Panc1 (cell line): ENCODE measurements at regions not wholly inside any gene's neighbourhood (a gene's known extent, or its start where the extent isn't known, plus 50 kb on each side); places are given as distances from the start of the nearest gene placed in this dataset.

ENCODE experiments used
- ATAC-seq: fragments of 200-7000 bp; cut with Tn5 transposase; 2 replicates; pipeline ENCODE4 v1.9.1; 2020; ENCODE audit warnings: mild to moderate bottlenecking, moderate library complexity
- BruUV-seq: library from RNA; stranded (reverse); fragments of 400-500 nt; replicated peaks from 2 replicates; lab custom pipeline; 2021; lab: Mats Ljungman, UMichigan
- CTCF ChIA-PET: fragments of 300-600 bp; sonication (Branson Sonifier 250); formaldehyde crosslinking; loops from one replicate; lab custom pipeline; 2022; ENCODE audit warnings: antibody characterized with exemption; lab: Charles Lee
- POLR2A ChIA-PET: fragments of 300-600 bp; sonication (Branson Sonifier 250); formaldehyde crosslinking; loops from one replicate; lab custom pipeline; 2022; ENCODE audit warnings: antibody characterized with exemption; lab: Charles Lee
- DNase-seq: peaks from one replicate; pipeline ENCODE4 v3.0.0-alpha.2; 2010; ENCODE audit warnings: low read depth, low spot score
- H3K27ac ChIP-seq: 2 replicates; pipeline ENCODE4 v1.5.1; 2011; ENCODE audit warnings: mild to moderate bottlenecking, low read length, inconsistent platforms
- H3K27me3 ChIP-seq: fragments of 200-500 bp; sonication (Bioruptor generic); 2 replicates; pipeline ENCODE4 v1.6.0; 2014; ENCODE audit warnings: low read length, inconsistent platforms; ENCODE audit not compliant: control insufficient read depth, insufficient read depth
- H3K36me3 ChIP-seq: fragments of 200-500 bp; sonication (Bioruptor generic); 2 replicates; pipeline ENCODE4 v1.5.1; 2014; ENCODE audit warnings: inconsistent platforms, mild to moderate bottlenecking, low read length, moderate library complexity; ENCODE audit not compliant: control insufficient read depth, insufficient read depth
- H3K4me1 ChIP-seq: 2 replicates; pipeline ENCODE4 v1.5.1; 2011; ENCODE audit warnings: inconsistent platforms, mild to moderate bottlenecking, low read length, moderate library complexity; ENCODE audit not compliant: control insufficient read depth, insufficient read depth
- H3K4me3 ChIP-seq, 2 experiments: 2 replicates each; pipeline ENCODE4 v1.5.1; 2011 to 2012; ENCODE audit warnings: low read depth in 2 of 2, low read length in 2 of 2, mild to moderate bottlenecking in 2 of 2, inconsistent platforms in 1 of 2, moderate library complexity in 1 of 2
- H3K9me3 ChIP-seq: fragments of 200-500 bp; sonication (Bioruptor generic); 2 replicates; pipeline ENCODE4 v1.5.1; 2014; ENCODE audit warnings: low read depth, mild to moderate bottlenecking, inconsistent platforms, low read length, moderate library complexity; ENCODE audit not compliant: control insufficient read depth, insufficient read depth
- POLR2AphosphoS5 ChIP-seq: IDR thresholded peaks from 2 replicates; pipeline ENCODE4 v1.6.1; 2012; ENCODE audit warnings: mild to moderate bottlenecking, low read depth, low read length, moderate library complexity
- SIN3A ChIP-seq: IDR thresholded peaks from 2 replicates; pipeline ENCODE4 v1.6.1; 2012; ENCODE audit warnings: low read depth, mild to moderate bottlenecking, low read length, moderate library complexity, borderline replicate concordance; ENCODE audit not compliant: insufficient read depth
- TCF7L2 ChIP-seq: IDR thresholded peaks from 2 replicates; pipeline ENCODE4 v1.6.1; 2011; ENCODE audit warnings: mild to moderate bottlenecking, low read depth, low read length, inconsistent platforms
- in situ Hi-C: cut with HindIII; loops from 2 replicates; pipeline ENCODE4 v1.10.0; 2016; ENCODE audit warnings: low sequenced_read_pairs, low pct_unique_long_range_greater_than_20kb
- intact Hi-C: fragments of 100-400 bp; cut with micrococcal nuclease; formaldehyde crosslinking; loops from one replicate; pipeline ENCODE4 v1.10.0; 2022; ENCODE audit not compliant: unreplicated experiment
- TF ChIP-seq, protein P1 (sequence below): fragments of 450-650 bp; IDR thresholded peaks from 2 replicates; pipeline ENCODE4 v1.5.1; 2017; ENCODE audit warnings: mild to moderate bottlenecking
- TF ChIP-seq, protein P2 (sequence below), 2 experiments: IDR thresholded peaks; 2 replicates each; pipeline ENCODE4 v1.6.1; 2011 to 2012; ENCODE audit warnings: low read depth in 2 of 2, control low read depth in 1 of 2, low read length in 1 of 2, mild to moderate bottlenecking in 1 of 2, moderate library complexity in 1 of 2; ENCODE audit not compliant: insufficient read depth in 1 of 2

DNA sequence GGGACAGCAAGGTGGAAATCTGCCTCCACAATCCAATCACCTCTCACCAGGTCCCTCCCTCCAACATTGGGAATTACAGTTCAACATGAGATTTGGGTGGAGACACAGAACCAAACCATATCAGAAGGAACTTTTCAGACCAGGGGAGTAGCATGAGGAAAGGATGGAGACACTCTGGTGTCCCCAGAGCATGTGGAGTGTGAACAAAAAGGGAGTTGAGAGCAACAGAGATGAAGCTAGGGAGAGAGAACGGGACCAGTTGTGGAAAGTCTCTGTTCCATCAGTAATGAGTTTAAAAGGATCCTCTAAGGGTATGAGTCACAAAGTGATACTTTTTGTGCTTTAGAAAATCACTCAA, 382.0 kb downstream of the SFMBT2 start:
- ChIA-PET CTCF (no interaction called here), POLR2A (no interaction called here)
- BruUV-seq = no TSS peak
- no peaks in the 10 kb centered on the region for H3K4me1 ChIP-seq
- TF ChIP-seq TCF7L2 = no peak
- TF ChIP-seq, protein P1, sequence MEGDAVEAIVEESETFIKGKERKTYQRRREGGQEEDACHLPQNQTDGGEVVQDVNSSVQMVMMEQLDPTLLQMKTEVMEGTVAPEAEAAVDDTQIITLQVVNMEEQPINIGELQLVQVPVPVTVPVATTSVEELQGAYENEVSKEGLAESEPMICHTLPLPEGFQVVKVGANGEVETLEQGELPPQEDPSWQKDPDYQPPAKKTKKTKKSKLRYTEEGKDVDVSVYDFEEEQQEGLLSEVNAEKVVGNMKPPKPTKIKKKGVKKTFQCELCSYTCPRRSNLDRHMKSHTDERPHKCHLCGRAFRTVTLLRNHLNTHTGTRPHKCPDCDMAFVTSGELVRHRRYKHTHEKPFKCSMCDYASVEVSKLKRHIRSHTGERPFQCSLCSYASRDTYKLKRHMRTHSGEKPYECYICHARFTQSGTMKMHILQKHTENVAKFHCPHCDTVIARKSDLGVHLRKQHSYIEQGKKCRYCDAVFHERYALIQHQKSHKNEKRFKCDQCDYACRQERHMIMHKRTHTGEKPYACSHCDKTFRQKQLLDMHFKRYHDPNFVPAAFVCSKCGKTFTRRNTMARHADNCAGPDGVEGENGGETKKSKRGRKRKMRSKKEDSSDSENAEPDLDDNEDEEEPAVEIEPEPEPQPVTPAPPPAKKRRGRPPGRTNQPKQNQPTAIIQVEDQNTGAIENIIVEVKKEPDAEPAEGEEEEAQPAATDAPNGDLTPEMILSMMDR = no peak
- TF ChIP-seq SIN3A = no peak
- TF ChIP-seq, protein P2, sequence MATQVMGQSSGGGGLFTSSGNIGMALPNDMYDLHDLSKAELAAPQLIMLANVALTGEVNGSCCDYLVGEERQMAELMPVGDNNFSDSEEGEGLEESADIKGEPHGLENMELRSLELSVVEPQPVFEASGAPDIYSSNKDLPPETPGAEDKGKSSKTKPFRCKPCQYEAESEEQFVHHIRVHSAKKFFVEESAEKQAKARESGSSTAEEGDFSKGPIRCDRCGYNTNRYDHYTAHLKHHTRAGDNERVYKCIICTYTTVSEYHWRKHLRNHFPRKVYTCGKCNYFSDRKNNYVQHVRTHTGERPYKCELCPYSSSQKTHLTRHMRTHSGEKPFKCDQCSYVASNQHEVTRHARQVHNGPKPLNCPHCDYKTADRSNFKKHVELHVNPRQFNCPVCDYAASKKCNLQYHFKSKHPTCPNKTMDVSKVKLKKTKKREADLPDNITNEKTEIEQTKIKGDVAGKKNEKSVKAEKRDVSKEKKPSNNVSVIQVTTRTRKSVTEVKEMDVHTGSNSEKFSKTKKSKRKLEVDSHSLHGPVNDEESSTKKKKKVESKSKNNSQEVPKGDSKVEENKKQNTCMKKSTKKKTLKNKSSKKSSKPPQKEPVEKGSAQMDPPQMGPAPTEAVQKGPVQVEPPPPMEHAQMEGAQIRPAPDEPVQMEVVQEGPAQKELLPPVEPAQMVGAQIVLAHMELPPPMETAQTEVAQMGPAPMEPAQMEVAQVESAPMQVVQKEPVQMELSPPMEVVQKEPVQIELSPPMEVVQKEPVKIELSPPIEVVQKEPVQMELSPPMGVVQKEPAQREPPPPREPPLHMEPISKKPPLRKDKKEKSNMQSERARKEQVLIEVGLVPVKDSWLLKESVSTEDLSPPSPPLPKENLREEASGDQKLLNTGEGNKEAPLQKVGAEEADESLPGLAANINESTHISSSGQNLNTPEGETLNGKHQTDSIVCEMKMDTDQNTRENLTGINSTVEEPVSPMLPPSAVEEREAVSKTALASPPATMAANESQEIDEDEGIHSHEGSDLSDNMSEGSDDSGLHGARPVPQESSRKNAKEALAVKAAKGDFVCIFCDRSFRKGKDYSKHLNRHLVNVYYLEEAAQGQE (IDR thresholded peaks at IDR 0.05; ENCODE audit: insufficient read depth in 1 of 2, low read depth in 2 of 2, low read length in 1 of 2) = no peak
- in situ Hi-C loops = no loop called here
- ATAC-seq (no peak), DNase-seq (no peak)
- no peaks in the 10 kb centered on the region for H3K27me3 ChIP-seq
- intact Hi-C loops = no loop called here
- no peak overlapping the region for H3K27ac ChIP-seq
- no peaks in the 10 kb centered on the region for H3K36me3 ChIP-seq
- no peaks in the 10 kb centered on the region for H3K9me3 ChIP-seq
- no peak overlapping the region for H3K4me3 ChIP-seq

DNA sequence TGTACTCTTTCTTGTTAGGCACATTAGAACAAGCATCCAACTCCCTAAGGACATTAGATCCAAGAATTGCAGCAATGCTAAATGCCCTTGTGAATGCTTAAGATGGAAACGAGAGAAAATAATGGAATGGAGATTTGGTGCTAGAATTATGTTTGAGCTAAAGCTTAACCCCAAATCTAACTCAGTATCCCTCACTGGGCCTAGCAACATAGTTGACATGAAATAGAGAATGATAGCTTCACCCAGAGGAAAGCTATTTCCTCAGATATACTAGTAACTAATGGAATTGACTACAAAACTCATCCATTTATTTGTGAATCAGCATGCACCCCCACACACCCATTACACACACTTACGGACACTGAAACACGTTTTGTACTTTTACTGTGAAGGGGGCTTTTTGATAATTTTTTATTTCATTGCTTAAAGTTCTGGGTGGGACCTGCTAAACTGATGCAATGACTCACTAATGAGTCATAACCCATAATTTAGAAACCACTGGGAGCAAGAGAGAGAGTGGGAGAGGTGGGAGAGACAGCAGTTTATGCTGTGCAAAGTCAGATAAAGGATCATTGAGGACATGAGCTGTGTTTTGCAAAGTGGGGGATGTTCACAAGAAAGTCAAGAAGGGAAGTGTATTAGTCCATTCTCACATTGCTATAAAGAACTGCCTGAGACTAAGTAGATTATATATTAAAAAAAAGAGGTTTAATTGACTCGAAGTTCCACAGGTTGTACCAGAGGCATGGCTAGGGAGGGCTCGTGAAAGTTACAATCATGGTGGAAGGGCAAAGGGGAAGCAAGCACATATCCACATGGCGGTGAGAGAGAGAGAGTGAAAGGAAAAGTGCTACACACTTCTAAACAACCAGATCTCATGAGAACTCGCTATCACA, 382.7 kb downstream of the SFMBT2 start:
- POLR2A ChIA-PET = no interaction called here
- no peak overlapping the region for H3K27ac ChIP-seq
- H3K27me3 ChIP-seq = no peaks in the 10 kb centered on the region
- no peaks in the 10 kb centered on the region for H3K9me3 ChIP-seq
- ATAC-seq (no peak), DNase-seq (no peak)
- intact Hi-C loops (no loop called here), in situ Hi-C loops (no loop called here)
- no peak overlapping the region for H3K4me3 ChIP-seq
- no TSS peak for BruUV-seq
- TF ChIP-seq SIN3A = no peak
- TF ChIP-seq, protein P2 (IDR thresholded peaks at IDR 0.05; ENCODE audit: insufficient read depth in 1 of 2, low read depth in 2 of 2, low read length in 1 of 2) = no peak
- no peak for TF ChIP-seq POLR2AphosphoS5
- TF ChIP-seq, protein P1 = no peak
- no peak for TF ChIP-seq TCF7L2
- no peaks in the 10 kb centered on the region for H3K36me3 ChIP-seq
- no peaks in the 10 kb centered on the region for H3K4me1 ChIP-seq
- CTCF ChIA-PET = no interaction called here
